HG02884 (cell line): ENCODE measurements at regions not wholly inside any gene's neighbourhood (a gene's known extent, or its start where the extent isn't known, plus 50 kb on each side); places are given as distances from the start of the nearest gene placed in this dataset.
"Not testable (repeated sequence)": the region's sequence is repeated elsewhere in the genome, so short reads cannot be mapped to it uniquely, and the experiment has no call there.

Source experiments
- ATAC-seq: cut with Tn5 transposase; IDR thresholded peaks from one replicate; pipeline ENCODE4 v1.9.1; 2021; ENCODE audit warnings: mild to moderate bottlenecking, moderate library complexity; ENCODE audit not compliant: unreplicated experiment

- no peak for ATAC-seq
Measured at GRCh38 chr5:25764733-25765132, 1120.0 kb upstream of the CDH10 start.

GRCh38 chr5:25763781-25764180, 1119.0 kb upstream of the CDH10 start:
- no peak for ATAC-seq

- ATAC-seq: no peak
Measured at GRCh38 chr5:25754895-25755294, 1110.1 kb upstream of the CDH10 start.

- no peak for ATAC-seq
Measured at GRCh38 chr5:25744908-25745307, 1100.1 kb upstream of the CDH10 start.

- ATAC-seq: no peak
Measured at GRCh38 chr5:25716680-25717079, 1071.9 kb upstream of the CDH10 start.

GRCh38 chr5:25713259-25713658, 1068.5 kb upstream of the CDH10 start:
- no peak for ATAC-seq

GRCh38 chr5:25707093-25707492, 1062.3 kb upstream of the CDH10 start:
- ATAC-seq: no peak

GRCh38 chr5:25701936-25702335, 1057.2 kb upstream of the CDH10 start:
- ATAC-seq: no peak

GRCh38 chr5:25694801-25695200, 1050.0 kb upstream of the CDH10 start:
- ATAC-seq: no peak

GRCh38 chr5:25688156-25688555, 1043.4 kb upstream of the CDH10 start:
- ATAC-seq: no peak

GRCh38 chr5:25669645-25670401, 1025.0 kb upstream of the CDH10 start:
- no peak for ATAC-seq

- no peak for ATAC-seq
Measured at GRCh38 chr5:25662610-25663009, 1017.8 kb upstream of the CDH10 start.

- not testable (repeated sequence) for ATAC-seq
Measured at GRCh38 chr5:25650316-25650715, 1005.5 kb upstream of the CDH10 start.

- ATAC-seq: no peak
Measured at GRCh38 chr5:25649628-25650265, 1005.0 kb upstream of the CDH10 start.

- no peak for ATAC-seq
Measured at GRCh38 chr5:25646421-25647341, 1001.9 kb upstream of the CDH10 start.

- no peak for ATAC-seq
Measured at GRCh38 chr5:25641124-25641523, 996.3 kb upstream of the CDH10 start.

GRCh38 chr5:25619273-25619672, 974.5 kb upstream of the CDH10 start:
- no peak for ATAC-seq

GRCh38 chr5:25618821-25619220, 974.0 kb upstream of the CDH10 start:
- ATAC-seq: no peak

- no peak for ATAC-seq
Measured at GRCh38 chr5:25614466-25614865, 969.7 kb upstream of the CDH10 start.

GRCh38 chr5:25604681-25605080, 959.9 kb upstream of the CDH10 start:
- no peak for ATAC-seq

- no peak for ATAC-seq
Measured at GRCh38 chr5:25579111-25579510, 934.3 kb upstream of the CDH10 start.

GRCh38 chr5:25573691-25574090, 928.9 kb upstream of the CDH10 start:
- ATAC-seq: no peak
